ELF-1 (cell line): ENCODE measurements at regions not wholly inside any gene's neighbourhood (a gene's known extent, or its start where the extent isn't known, plus 50 kb on each side); places are given as distances from the start of the nearest gene placed in this dataset.

ENCODE experiments used
- DNase-seq: peaks from one replicate; pipeline ENCODE4 v3.0.0-alpha.2; 2016; ENCODE audit warnings: low read depth, low spot score

GRCh38 chr5:26674846-26675245, 363.5 kb downstream of the CDH9 start:
- DNase-seq: no peak

- DNase-seq: no peak
These were observed 368.9 kb downstream of the CDH9 start for GRCh38 chr5:26669523-26669922.

- no peak for DNase-seq
These were observed 369.4 kb downstream of the CDH9 start for GRCh38 chr5:26669031-26669430.

- DNase-seq: no peak
These were observed 372.0 kb downstream of the CDH9 start for GRCh38 chr5:26666371-26666770.

- no peak for DNase-seq
These were observed 374.9 kb downstream of the CDH9 start for GRCh38 chr5:26663500-26663899.

- DNase-seq: no peak
These were observed 375.5 kb downstream of the CDH9 start for GRCh38 chr5:26662806-26663360.

- no peak for DNase-seq
These were observed 378.3 kb downstream of the CDH9 start for GRCh38 chr5:26660116-26660515.

- DNase-seq: no peak
These were observed 389.4 kb downstream of the CDH9 start for GRCh38 chr5:26649000-26649399.

GRCh38 chr5:26647781-26648180, 390.6 kb downstream of the CDH9 start:
- no peak for DNase-seq

- DNase-seq: no peak
These were observed 392.7 kb downstream of the CDH9 start for GRCh38 chr5:26645659-26646058.

- DNase-seq: no peak
These were observed 396.9 kb downstream of the CDH9 start for GRCh38 chr5:26641492-26641891.

GRCh38 chr5:26625099-26625498, 413.3 kb downstream of the CDH9 start:
- no peak for DNase-seq

- no peak for DNase-seq
These were observed 415.4 kb downstream of the CDH9 start for GRCh38 chr5:26622947-26623346.

GRCh38 chr5:26610577-26610976, 427.8 kb downstream of the CDH9 start:
- DNase-seq: no peak

- DNase-seq: no peak
These were observed 436.8 kb downstream of the CDH9 start for GRCh38 chr5:26601563-26601962.

GRCh38 chr5:26582350-26583045, 455.9 kb downstream of the CDH9 start:
- DNase-seq: no peak

GRCh38 chr5:26579712-26580111, 458.7 kb downstream of the CDH9 start:
- DNase-seq: no peak

GRCh38 chr5:26578002-26578401, 460.4 kb downstream of the CDH9 start:
- no peak for DNase-seq

GRCh38 chr5:26572480-26572879, 465.9 kb downstream of the CDH9 start:
- DNase-seq: no peak

- no peak for DNase-seq
These were observed 468.5 kb downstream of the CDH9 start for GRCh38 chr5:26569929-26570258.

- DNase-seq: no peak
These were observed 469.0 kb downstream of the CDH9 start for GRCh38 chr5:26569241-26569928.

- DNase-seq: no peak
These were observed 470.1 kb downstream of the CDH9 start for GRCh38 chr5:26568316-26568715.

GRCh38 chr5:26563979-26564378, 474.4 kb downstream of the CDH9 start:
- no peak for DNase-seq
